NOMO-1 (cell line): ENCODE measurements at regions not wholly inside any gene's neighbourhood (a gene's known extent, or its start where the extent isn't known, plus 50 kb on each side); places are given as distances from the start of the nearest gene placed in this dataset.
A peak's percentile ranks its signal among the peaks of the same experiment; 100 is the strongest.

Experiments
- DNase-seq, 2 experiments: peaks; one replicate each; lab custom pipeline; 2025; ENCODE audit not compliant: unreplicated experiment in 2 of 2; lab: John Stamatoyannopoulos, UW

DNA sequence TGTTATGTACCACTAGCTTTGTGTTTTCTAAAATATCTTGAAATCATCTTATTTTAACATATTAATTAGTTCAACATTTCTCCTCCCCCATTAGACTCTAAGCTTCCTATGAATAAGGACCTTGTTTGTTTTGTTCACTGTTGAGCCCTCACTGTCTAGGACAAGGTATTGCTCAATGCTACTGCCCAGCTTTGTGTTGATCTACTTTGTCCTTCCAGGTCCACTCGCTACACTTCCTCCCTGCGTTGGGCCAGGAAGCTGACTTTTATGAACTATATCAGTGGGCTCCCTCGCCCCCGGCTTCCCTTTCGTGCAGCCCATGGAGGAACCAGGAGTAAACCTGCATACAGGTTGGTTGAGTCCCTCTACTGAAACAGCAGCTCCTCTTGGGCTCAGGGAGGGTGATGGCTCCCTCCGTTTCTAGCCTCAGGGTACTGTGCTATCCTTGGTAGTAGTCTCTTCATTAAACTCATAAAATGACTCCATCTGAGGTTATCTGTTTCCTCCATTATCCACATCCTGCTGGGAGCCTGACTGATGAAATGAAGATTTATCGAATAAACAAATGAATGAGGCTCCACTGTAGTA, 272.5 kb downstream of the CLIC5 start:
- DNase-seq: no peak

DNA sequence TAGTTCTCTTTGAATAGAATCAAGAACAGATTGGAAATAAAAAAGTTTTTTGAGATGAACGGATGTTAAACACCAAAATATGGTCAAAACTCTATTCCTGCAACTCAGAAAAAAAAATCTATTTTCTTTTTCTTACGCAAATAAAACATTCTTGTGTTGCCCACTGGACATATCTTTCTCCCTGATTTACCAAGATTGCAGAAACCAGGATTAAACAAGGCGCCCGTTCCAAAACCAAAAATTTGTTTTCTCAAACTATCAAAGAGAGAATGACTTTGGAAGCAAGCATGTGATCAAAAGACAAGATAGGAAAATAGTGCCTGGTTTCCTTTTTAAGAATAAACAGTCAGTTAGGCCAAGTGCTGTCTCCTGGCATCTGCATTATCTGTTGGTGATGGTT, 273.1 kb downstream of the CLIC5 start:
- no peak for DNase-seq

DNA sequence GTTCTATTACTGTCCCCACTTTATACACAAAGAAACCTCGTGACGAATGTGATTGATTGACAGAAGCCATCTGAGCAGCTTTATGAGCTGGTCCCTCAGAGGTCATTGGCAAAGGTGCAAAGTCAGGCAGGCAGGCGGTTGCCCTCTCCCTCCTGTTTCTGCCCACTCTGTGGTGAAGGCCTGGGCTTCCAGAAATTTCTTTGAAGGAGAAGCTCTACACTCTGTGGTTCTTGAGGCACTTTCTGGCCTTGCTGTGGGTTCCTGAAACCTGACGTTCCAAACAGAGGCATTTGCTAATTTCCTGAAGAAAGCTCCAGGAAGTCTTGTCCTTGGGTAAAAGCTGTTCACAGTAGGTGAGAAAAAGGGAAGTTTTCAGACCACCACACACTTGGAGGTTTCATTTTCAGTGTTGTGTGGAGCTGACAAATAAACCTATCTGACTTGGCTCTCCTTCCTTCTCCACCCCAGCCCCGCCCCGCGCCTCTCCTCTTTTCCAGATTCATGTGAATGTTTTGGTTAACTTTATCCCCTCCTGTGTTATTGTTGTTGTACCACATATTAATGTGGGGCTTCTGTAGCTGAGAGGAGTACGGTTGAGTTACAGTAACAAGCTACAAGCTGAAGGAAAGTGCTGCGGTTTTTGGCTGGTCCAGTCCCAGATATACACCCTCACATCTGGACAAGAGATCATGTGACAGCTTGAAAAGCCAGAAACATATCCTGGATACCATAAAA, 274.1 kb downstream of the CLIC5 start:
- peak; percentile 73 to 90 for DNase-seq

DNA sequence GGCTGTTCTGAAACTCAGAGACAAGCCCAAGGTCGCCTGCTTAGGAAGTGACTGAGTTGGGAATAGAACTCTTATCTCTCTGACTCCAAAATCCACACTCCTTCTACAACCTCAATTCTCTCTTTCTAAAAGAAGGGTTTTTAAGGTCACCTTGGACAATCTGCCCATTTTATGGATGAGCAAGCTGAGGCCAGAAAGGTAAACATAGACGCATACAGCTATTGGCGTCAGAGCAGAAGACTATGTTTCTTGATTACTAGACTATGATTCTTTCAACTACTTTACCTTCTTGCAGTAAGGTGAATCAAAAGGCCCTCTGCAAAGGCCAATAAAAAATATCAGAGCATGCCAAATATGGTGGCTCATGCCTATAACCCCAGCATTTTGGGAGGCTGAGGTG, 276.6 kb downstream of the CLIC5 start:
- DNase-seq: no peak

DNA sequence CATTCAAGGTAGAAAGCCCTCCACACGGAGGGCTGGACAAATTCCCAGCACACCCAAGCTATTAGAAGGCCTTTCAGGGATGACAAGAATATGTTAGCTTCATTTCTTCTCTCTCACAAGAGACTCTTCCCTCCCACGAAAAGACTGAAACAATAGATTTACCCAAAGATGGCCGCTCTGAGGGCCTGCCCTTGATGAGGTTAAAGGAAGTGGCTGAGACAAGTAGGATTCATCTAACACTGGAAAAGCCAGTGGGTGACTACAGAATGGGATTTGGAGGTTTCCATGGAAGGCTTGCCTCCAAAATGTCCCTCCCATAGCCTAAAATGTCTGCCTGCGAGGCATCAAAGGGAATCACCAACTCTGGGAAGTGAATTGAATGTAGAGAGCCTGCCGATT, 277.6 kb downstream of the CLIC5 start:
- no peak for DNase-seq

DNA sequence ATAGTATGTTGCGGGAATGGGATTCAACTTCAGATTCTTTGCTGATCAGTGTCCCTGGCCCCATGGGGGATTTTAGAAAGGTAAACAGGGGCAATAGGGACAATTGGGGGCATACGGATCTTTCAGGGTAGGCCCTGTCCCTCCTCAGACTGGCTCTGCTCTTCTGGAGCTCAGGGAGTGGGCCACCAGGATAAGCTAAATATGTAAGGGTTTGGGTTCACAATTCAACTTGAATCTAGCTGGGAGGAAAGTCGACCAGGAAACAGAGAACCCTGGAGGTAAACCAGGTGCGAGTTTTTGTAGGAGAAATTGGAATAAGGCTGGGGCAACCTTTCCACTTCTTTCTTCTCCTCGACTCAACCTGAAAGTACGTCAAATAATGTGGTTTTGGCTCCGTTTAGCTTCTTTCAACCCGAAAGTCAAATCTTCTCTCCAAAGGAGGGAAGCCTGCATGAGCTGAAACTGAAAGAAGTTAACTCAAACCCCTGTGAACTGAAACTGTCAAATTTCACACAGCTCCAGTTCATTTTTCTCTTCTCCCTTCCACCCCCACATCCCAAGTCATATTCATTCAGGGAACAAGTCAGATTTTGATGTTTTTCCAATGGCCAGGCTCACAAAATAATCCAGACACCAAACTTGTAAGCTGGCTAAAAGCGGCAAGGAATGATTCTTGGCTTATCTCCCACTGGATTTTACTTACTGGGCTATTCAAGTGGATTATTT, 278.2 kb downstream of the CLIC5 start:
- DNase-seq: peak in 1 of 2 experiments; percentile 12

DNA sequence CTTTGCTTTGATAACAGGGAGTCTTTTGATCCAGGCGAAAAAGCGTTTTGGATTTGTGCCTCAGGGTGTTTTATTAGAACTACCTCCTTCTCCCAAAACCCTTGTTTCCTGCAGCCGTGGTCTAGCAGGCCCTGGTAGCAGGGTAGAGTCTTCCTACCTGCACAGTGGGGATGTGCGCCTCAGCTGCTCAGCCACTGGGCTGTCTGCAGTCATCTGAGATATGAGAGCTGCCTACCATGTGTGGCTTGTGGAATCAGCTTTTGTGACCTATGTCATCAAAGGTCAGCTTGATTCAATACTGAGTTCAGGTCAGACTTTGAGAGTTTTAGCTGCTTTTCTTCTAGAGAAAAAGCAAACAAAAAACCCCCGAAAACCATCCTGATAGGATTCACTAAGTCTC, 279.5 kb downstream of the CLIC5 start:
- DNase-seq: no peak

DNA sequence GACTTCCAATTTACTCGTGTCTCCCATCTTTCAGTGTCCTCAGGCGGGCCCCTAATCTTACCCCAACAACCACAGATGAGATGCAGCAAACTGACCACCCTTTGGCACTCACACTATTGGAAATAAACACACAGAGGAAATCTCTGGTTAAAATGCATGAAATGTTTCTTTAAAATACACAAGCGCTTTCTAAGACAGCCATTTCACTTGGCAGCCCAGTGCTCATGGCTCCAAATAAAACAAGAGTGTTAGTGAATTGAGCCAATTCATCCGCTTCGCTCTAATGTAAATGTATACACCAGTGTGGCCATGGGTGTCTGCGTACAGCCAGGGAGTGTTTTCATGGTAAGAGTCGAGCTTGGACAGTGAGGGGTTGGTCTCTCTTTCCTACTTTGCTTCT, 282.9 kb downstream of the CLIC5 start:
- DNase-seq: no peak

DNA sequence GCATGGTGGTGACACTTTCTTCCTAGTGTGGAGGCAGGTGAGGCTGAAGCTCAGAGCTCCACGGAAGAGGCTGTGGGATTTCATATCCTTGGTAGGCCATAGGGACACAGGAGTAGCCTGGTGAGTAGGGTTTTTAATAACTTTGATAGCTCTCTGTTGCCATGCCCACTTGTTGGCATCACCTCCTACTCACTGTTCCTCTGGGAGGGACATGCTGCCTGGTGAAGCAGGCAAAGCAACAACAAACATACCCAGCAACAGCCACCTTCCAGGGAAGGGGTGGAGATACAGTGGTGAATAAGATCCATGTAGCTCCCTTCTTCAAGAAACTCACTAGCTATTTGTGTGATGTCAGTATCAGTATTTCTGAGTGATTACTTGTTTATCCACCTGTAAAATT, 285.4 kb downstream of the CLIC5 start:
- no peak for DNase-seq

DNA sequence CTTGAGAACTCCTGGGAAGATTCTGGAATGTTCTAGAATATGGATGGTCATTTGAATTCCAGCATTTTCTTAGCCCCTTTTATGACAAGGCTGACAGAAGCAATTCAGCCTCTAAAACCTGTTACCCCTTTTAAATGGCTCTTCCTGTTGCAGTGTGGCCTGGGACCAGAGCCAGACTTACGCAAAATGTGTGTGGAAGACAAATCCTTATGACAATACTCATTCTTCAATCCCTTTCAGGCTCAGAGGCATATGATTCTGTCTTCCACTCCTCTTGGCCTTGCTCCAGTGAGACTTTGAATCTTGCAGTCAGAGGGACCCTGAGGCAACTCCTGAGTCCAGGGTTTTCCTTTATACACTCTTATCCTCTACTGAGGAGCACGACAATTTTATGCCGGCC, 287.0 kb downstream of the CLIC5 start:
- DNase-seq: no peak

DNA sequence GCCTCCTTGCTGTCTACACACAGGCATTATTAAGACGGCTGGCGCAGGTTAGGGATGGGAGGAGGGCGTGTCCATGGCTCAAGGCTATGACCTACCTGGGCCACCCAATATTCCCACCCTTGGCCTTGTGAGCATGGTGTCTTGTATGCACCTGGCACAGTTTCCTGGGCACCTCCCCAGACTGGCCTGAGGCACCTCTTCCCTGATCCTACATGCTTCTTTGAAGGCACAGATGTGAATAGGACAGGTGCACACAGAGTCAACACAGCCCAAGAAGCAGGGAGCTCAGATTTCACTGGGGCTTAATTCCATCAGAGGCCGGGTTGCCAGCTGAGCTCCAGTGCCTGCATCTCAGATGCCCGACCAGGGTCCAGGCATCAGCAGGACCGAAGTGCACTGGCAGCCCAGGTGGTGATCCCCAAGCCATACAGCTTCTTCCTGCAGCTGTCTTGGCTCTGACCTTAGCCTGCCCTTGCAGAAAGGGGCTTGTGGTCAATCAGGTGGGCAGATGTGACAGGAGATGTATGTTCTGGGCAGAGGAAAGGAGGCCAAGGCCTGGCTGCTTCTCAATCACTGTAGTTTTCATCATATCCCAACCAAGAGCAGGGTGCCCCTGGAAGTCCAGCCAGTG, 287.7 kb downstream of the CLIC5 start:
- DNase-seq: no peak

DNA sequence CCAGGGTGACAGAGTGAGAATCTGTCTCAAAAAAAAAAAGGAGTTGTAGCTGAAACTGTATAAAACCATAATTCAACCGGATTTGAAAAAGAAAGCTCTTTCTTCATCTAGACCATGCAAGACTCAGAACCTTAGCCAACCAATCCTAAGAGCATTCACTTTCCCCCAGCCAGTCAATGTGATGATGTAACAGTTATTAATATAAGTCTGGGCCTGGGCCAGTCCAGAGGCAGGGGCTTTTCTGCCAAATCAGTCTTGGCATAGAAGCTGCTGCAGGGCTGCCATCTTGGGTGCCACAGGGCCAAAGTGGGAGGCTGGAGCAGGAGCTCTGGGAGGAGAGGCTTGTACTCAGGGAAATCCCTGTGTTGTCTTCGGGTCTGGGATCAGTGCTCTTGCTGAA, 288.4 kb downstream of the CLIC5 start:
- no peak for DNase-seq

DNA sequence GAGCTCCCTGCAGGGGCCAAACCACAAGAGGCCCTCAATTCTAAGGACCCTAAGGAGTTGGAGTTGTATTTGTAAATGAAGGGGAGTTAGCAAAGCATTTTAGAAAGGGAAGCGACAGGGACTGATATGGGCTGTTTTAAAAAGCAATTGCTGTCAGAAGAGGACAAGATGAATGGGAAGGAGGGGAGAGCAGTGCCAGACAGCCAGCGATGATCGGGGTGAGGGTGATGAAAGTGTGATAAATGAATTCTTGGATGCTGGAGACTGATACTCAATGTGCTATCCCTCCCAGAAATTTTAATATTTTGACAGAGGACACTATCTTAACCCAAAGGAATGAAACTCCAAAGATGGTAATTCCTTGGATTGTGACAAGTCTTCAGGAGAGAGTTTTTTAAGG, 289.2 kb downstream of the CLIC5 start:
- no peak for DNase-seq

DNA sequence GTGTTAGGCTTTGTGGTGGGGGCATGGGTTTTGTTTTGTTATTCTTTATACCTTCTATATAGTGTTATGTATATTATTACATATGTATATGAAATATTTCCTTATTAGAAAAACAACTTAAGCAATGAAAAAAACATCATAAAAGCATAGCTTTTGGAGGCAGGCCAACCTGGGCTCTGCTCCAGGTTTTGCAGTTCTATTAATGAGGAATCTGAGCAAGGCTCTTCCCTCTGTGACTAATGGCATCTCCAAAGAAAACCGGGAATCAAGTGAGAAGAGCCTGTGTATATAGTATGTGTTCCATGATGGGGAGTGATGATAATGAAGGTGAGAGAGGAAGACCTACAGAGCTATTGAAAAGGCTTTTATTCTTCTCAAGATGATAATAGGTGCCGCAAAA, 291.1 kb downstream of the CLIC5 start:
- no peak for DNase-seq

DNA sequence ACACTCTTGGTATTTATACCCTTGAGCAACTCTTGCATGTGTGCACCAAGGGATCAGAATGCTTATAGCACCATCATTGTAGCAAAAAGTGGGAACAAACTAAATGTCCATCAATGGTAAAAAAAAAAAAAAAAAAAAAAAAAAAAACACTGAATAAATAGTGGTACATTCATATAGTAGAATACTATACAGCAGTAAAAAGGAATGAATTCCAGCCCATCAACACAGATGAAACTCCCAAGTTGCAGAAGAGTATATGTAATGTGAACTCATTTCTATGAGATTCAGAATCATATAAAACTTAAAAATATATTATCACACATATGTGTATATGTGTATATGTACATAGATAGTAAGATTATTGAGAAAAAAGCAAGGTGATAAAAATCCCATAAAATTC, 291.6 kb downstream of the CLIC5 start:
- no peak for DNase-seq

DNA sequence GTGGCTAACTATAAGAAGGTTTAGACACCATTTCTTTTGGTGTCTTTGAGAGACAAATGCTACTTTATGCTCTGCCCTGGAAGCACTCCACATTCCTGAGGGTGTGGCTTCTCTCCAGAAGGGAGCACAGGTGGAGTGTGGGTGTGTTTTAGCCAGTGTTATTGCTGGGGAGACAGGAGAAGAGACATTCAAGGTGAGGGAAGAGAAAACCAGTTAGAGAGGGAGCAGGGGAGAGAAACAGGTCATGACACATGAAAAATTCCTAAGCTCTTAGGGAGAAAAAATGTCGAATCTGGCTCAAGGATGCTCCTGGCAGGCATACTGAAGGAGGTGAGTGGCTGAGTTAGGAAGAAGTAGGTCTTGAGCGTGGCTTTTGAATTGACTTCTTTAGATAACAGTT, 292.8 kb downstream of the CLIC5 start:
- DNase-seq: no peak

DNA sequence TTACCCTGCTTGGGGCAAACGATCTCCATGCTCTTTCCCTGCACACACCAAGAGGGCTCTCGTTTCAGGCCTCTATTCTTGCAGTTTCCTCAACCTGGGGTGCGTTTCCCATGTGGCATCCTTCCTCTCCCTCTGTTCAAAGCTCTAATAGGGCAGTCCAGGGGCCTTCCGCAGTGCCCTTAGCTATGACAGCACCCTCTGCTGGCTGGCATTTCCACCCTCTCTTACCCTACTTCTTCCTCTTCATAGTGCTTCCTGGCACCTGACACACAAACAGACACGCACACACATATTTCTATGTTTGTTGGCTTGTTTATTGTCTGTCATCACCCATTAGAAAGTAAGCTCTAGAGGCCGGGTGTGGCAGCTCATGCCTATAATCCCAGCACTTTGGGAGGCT, 294.0 kb downstream of the CLIC5 start:
- DNase-seq: no peak

DNA sequence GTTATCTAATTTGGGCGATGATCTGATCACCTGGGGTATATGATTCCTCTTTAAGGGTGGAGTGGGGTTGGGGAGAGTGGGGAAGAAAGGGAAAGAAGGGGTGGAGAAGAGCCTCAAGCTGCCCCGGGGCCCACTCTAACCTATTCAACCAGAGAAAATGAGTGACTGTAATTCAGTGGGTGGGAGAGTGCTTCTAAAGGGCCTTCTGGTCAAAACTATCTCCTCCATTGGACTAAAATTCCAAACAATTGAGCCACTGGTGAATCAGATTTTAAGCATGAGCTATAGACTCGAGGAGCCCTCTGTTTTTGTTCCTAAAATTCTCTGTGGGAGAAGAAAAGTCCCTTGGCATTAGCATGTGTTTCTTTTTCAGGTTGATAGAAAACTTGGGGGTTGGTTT, 296.8 kb downstream of the CLIC5 start:
- no peak for DNase-seq

DNA sequence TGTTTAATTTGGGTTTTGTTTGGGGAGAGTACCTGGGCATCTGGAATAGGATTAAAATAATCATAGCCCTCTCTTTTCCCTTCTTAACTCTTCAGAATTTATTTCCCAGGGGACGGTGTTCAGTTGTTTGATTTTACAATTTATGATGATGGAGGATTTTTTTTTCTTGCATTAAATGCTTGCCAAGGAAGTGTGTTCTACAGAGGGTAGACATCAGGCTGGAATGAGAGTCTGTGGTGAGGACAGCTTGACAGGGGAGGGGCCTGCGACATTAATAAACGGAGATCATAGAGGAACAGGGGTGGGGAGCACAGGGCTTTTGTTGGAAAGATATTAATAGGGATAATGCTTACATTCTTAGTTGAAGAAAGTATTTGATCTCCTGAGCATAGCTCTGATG, 297.5 kb downstream of the CLIC5 start:
- no peak for DNase-seq

DNA sequence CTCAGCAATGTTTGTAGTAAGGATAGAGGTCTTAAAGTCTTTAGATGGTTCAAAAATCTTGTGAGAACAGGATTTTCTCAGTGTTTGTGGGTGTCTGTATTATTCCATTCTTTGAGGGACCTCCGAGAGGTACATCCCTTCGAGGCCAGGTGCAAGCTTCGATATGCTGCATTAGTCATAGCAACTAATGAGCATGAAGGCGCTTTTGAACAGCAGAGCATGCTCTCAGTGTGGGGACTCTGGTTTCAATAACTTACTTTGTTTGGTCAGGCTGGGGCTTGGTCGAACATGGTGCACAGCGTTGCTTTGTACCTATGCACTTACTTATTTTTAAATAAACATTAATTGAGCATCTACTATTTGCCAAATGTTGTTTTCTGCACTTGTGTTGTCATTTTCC, 297.9 kb downstream of the CLIC5 start:
- no peak for DNase-seq

DNA sequence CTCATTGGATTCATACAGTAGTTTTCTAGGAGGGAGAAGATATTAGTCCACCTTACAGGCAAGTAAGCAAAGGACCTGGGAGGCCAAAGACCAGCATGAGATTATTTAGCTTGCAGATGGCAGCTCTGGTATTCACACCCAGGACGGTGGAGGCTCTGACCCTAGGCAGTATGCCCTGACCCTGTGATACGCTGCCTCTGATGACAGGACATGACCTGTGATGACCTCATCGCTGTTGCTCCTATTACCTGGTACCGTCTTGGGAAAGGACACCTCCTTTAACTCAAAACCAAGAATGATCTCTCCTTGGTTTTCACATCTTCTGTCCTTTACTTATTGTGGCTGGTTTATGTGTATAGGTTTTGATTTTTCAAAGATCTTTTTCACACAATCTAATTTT, 298.6 kb downstream of the CLIC5 start:
- DNase-seq: no peak

DNA sequence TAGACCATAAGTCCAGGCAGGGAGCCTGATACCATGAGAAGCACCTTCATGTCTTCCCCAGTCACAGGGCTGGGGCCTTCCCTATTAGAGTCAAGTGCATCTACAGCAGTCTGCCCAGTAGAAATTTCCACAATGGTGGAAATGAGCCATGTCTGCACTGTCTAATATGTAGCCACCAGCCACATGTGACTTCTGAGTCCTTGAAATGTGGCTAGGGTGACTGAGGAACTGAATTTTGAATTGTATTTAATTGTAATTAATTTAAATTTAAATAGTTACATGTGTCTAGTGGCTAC, 300.2 kb downstream of the CLIC5 start:
- no peak for DNase-seq
